GM12891 (cell line): ENCODE measurements at regions not wholly inside any gene's neighbourhood (a gene's known extent, or its start where the extent isn't known, plus 50 kb on each side); places are given as distances from the start of the nearest gene placed in this dataset.
A peak's percentile ranks its signal among the peaks of the same experiment; 100 is the strongest.

Source experiments
- PAX5 ChIP-seq: IDR thresholded peaks from 2 replicates; pipeline ENCODE4 v1.6.1; 2011; ENCODE audit warnings: low read length, moderate library complexity, mild to moderate bottlenecking; ENCODE audit not compliant: insufficient read depth, severe bottlenecking
- POLR2A ChIP-seq: IDR thresholded peaks from 2 replicates; pipeline ENCODE4 v1.6.1; 2011; ENCODE audit warnings: low read depth, low read length, control low read depth
- POLR2AphosphoS5 ChIP-seq: IDR thresholded peaks from 2 replicates; pipeline ENCODE4 v1.6.1; 2011; ENCODE audit warnings: low read depth, low read length, control low read depth
- POU2F2 ChIP-seq: IDR thresholded peaks from 2 replicates; pipeline ENCODE4 v1.6.1; 2011; ENCODE audit warnings: low read depth, mild to moderate bottlenecking, control low read depth, low read length, moderate library complexity
- SPI1 ChIP-seq: IDR thresholded peaks from 2 replicates; pipeline ENCODE4 v1.6.1; 2011; ENCODE audit warnings: low read depth, low read length, control low read depth
- TAF1 ChIP-seq: IDR thresholded peaks from 2 replicates; pipeline ENCODE4 v1.6.1; 2011; ENCODE audit warnings: low read depth, low read length, control low read depth

- no peak for TF ChIP-seq POLR2AphosphoS5
- no peak for TF ChIP-seq POLR2A
- TF ChIP-seq PAX5 = no peak
- no peak for TF ChIP-seq TAF1
- TF ChIP-seq POU2F2 = no peak
- peak; percentile 64 for TF ChIP-seq SPI1
Measured at GRCh38 chr6:144911322-144911721, 626.2 kb downstream of the UTRN start.
